H9 (cell line): ENCODE measurements at regions not wholly inside any gene's neighbourhood (a gene's known extent, or its start where the extent isn't known, plus 50 kb on each side); places are given as distances from the start of the nearest gene placed in this dataset.

Experiments used
- DNase-seq: peaks from one replicate; pipeline ENCODE4 v3.0.0-alpha.2; 2017
- H2AFZ ChIP-seq: one replicate; pipeline ENCODE4 v1.6.1; 2013; ENCODE audit warnings: mild to moderate bottlenecking, low read length, control low read depth, moderate library complexity
- H2AK5ac ChIP-seq: 2 replicates; pipeline ENCODE4 v1.6.1; 2013; ENCODE audit warnings: low read length, control low read depth, mixed read lengths; ENCODE audit not compliant: insufficient read length
- H2BK120ac ChIP-seq: one replicate; pipeline ENCODE4 v1.6.1; 2013; ENCODE audit warnings: low read depth, mild to moderate bottlenecking, low read length, control low read depth, inconsistent platforms; ENCODE audit not compliant: poor library complexity, severe bottlenecking
- H2BK12ac ChIP-seq: 2 replicates; pipeline ENCODE4 v1.6.1; 2013; ENCODE audit warnings: low read length, control low read depth, mixed read lengths, low read depth; ENCODE audit not compliant: insufficient read length
- H2BK15ac ChIP-seq: 2 replicates; pipeline ENCODE4 v1.6.1; 2013; ENCODE audit warnings: low read depth, low read length, control low read depth
- H2BK20ac ChIP-seq: one replicate; pipeline ENCODE4 v1.6.1; 2013; ENCODE audit warnings: low read depth, mild to moderate bottlenecking, low read length, control low read depth, inconsistent platforms; ENCODE audit not compliant: poor library complexity, severe bottlenecking
- H2BK5ac ChIP-seq: 2 replicates; pipeline ENCODE4 v1.6.1; 2013; ENCODE audit warnings: low read length, control low read depth, mixed read lengths; ENCODE audit not compliant: insufficient read length
- H3K14ac ChIP-seq: 2 replicates; pipeline ENCODE4 v1.6.1; 2013; ENCODE audit warnings: low read length, control low read depth; ENCODE audit not compliant: insufficient read depth
- H3K18ac ChIP-seq: 2 replicates; pipeline ENCODE4 v1.6.1; 2013; ENCODE audit warnings: low read depth, mild to moderate bottlenecking, mixed read lengths, low read length, control low read depth; ENCODE audit not compliant: insufficient read length
- H3K23ac ChIP-seq: 2 replicates; pipeline ENCODE4 v1.6.1; 2013; ENCODE audit warnings: low read length, control low read depth, mixed read lengths, low read depth; ENCODE audit not compliant: insufficient read length
- H3K23me2 ChIP-seq: 2 replicates; pipeline ENCODE4 v1.6.1; 2013; ENCODE audit warnings: low read depth, mild to moderate bottlenecking, mixed read lengths, low read length, control low read depth; ENCODE audit not compliant: insufficient read length, poor library complexity, severe bottlenecking
- H3K27ac ChIP-seq: 2 replicates; pipeline ENCODE4 v1.5.1; 2013; ENCODE audit warnings: low read length, control low read depth, mixed read lengths, low read depth; ENCODE audit not compliant: insufficient read length
- H3K27me3 ChIP-seq: 2 replicates; pipeline ENCODE4 v1.6.1; 2013; ENCODE audit warnings: low read length, control low read depth, inconsistent platforms; ENCODE audit not compliant: insufficient read depth
- H3K4ac ChIP-seq: 2 replicates; pipeline ENCODE4 v1.6.1; 2013; ENCODE audit warnings: low read depth, mild to moderate bottlenecking, control low read depth, inconsistent platforms, low read length, moderate library complexity
- H3K4me1 ChIP-seq: 2 replicates; pipeline ENCODE4 v1.6.1; 2013; ENCODE audit warnings: low read length, control low read depth, inconsistent platforms; ENCODE audit not compliant: insufficient read depth
- H3K4me2 ChIP-seq: 2 replicates; pipeline ENCODE4 v1.6.1; 2013; ENCODE audit warnings: low read length, control low read depth, mixed read lengths; ENCODE audit not compliant: insufficient read length, insufficient read depth
- H3K56ac ChIP-seq: 2 replicates; pipeline ENCODE4 v1.6.1; 2013; ENCODE audit warnings: low read depth, mild to moderate bottlenecking, mixed read lengths, low read length, control low read depth; ENCODE audit not compliant: insufficient read length
- H3K79me1 ChIP-seq: 2 replicates; pipeline ENCODE4 v1.6.1; 2013; ENCODE audit warnings: low read depth, mild to moderate bottlenecking, moderate library complexity, low read length, control low read depth, inconsistent platforms; ENCODE audit not compliant: insufficient read depth, poor library complexity, severe bottlenecking
- H3K79me2 ChIP-seq: 2 replicates; pipeline ENCODE4 v1.6.1; 2013; ENCODE audit warnings: low read length, control low read depth, inconsistent platforms; ENCODE audit not compliant: insufficient read depth
- H3K9ac ChIP-seq: 2 replicates; pipeline ENCODE4 v1.6.1; 2013; ENCODE audit warnings: low read length, control low read depth, mixed read lengths; ENCODE audit not compliant: insufficient read length; ENCODE audit errors: extremely low read depth
- H3K9me3 ChIP-seq: one replicate; pipeline ENCODE4 v1.6.1; 2013; ENCODE audit warnings: low read depth, low read length, inconsistent platforms; ENCODE audit not compliant: control insufficient read depth
- H3T11ph ChIP-seq: one replicate; pipeline ENCODE4 v1.6.1; 2013; ENCODE audit warnings: mild to moderate bottlenecking, low read length, control low read depth, inconsistent platforms
- H4K20me1 ChIP-seq: one replicate; pipeline ENCODE4 v1.6.1; 2013; ENCODE audit not compliant: control insufficient read depth, insufficient read length, insufficient read depth
- H4K5ac ChIP-seq: 2 replicates; pipeline ENCODE4 v1.6.1; 2013; ENCODE audit warnings: low read depth, mild to moderate bottlenecking, mixed read lengths, low read length, control low read depth; ENCODE audit not compliant: insufficient read length
- H4K8ac ChIP-seq: replicated peaks from 2 replicates; pipeline ENCODE4 v1.6.1; 2013; ENCODE audit warnings: low read length, control low read depth, mixed read lengths, low read depth; ENCODE audit not compliant: insufficient read length
- H4K91ac ChIP-seq: 2 replicates; pipeline ENCODE4 v1.6.1; 2013; ENCODE audit warnings: low read depth, mild to moderate bottlenecking, moderate library complexity, mixed read lengths, low read length, control low read depth; ENCODE audit not compliant: insufficient read length
- H3K27ac Mint-ChIP-seq, 3 experiments: 2 replicates in 2 of 3; 3 replicates in 1 of 3; pipeline ENCODE4 v1.8.0; 2020 to 2021; ENCODE audit warnings: mixed read lengths in 3 of 3, mild to moderate bottlenecking in 1 of 3, moderate library complexity in 1 of 3
- H3K27me3 Mint-ChIP-seq: 2 replicates; pipeline ENCODE4 v1.8.0; 2021; ENCODE audit warnings: low read depth, mild to moderate bottlenecking, moderate library complexity, mixed read lengths
- H3K36me3 Mint-ChIP-seq, 3 experiments: 2 replicates in 2 of 3; 3 replicates in 1 of 3; pipeline ENCODE4 v1.8.0; 2020 to 2021; ENCODE audit warnings: low read depth in 3 of 3, mixed read lengths in 3 of 3; ENCODE audit not compliant: insufficient read depth in 1 of 3
- H3K4me1 Mint-ChIP-seq, 2 experiments: 2 replicates each; pipeline ENCODE4 v1.8.0; 2020; ENCODE audit warnings: mixed read lengths in 2 of 2
- H3K4me3 Mint-ChIP-seq, 2 experiments: 2 replicates in 1 of 2; 3 replicates in 1 of 2; pipeline ENCODE4 v1.8.0; 2020 to 2021; ENCODE audit warnings: mild to moderate bottlenecking in 2 of 2, mixed read lengths in 2 of 2, moderate library complexity in 1 of 2
- H3K9me3 Mint-ChIP-seq, 2 experiments: 2 replicates in 1 of 2; 3 replicates in 1 of 2; pipeline ENCODE4 v1.8.0; 2020; ENCODE audit warnings: mild to moderate bottlenecking in 2 of 2, mixed read lengths in 2 of 2, moderate library complexity in 1 of 2
- WGBS: extraction: QIAGEN DNeasy Blood & Tissue Kit; methylation state at CpG from one replicate; pipeline ENCODE4 v1.1.7; 2013; ENCODE audit warnings: missing lambda C conversion rate, low lambda C conversion rate, mixed read lengths; ENCODE audit not compliant: insufficient read length; ENCODE audit errors: extremely low coverage; 5-methylcytosine and 5-hydroxymethylcytosine counted together
- TF ChIP-seq, protein P1 (sequence below): fragments of 200-600 bp; sonication (generic); conservative IDR thresholded peaks from 3 replicates; pipeline ENCODE4 v1.8.0; 2021; ENCODE audit warnings: antibody characterized with exemption, mild to moderate bottlenecking

DNA sequence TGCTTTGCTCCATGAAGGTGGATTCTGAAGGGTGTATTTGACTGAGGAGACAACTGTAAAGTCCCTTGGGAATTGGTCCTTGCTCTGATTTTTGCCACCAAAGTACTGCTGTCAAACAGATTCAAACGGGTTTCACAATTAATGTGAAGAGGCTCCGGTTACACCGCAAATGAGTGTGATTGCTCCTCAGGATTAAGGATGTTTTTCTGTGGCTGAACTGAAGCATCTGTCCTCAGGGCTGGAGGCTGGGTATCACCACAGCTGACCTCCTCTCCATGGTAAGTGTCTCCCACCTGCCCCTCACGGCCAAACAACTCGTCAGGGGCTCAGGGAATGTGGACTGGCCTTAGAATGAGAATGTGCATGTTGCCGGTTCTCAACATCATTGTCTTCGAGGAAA is 130.4 kb upstream of the NDUFV2 start:
- Histone ChIP-seq H2BK15ac (no peak overlapping the region), H2BK12ac (no peak overlapping the region), H3K23ac (no peak overlapping the region), H3K9ac (no peak overlapping the region), H3K4ac (no peak overlapping the region), H2AK5ac (no peak overlapping the region), H3K18ac (no peak overlapping the region), H3K4me1 (peaks cover 3% of the 10 kb centered on the region; the same call in 1 of the 2 replicates), H3K56ac (no peak overlapping the region), H3K4me2 (no peak overlapping the region), H4K5ac (no peak overlapping the region), H3K27me3 (no peaks in the 10 kb centered on the region), H3K14ac (no peak overlapping the region), H4K91ac (no peak overlapping the region), H4K20me1 (no peaks in the 10 kb centered on the region), H3T11ph (no peak overlapping the region), H2AFZ (no peak overlapping the region), H3K23me2 (no peaks in the 10 kb centered on the region), H3K9me3 (no peaks in the 10 kb centered on the region), H2BK120ac (no peak overlapping the region), H2BK20ac (no peak overlapping the region), H4K8ac (no peak overlapping the region), H2BK5ac (no peak overlapping the region), H3K27ac (no peak overlapping the region), H3K79me1 (no peaks in the 10 kb centered on the region), H3K79me2 (no peaks in the 10 kb centered on the region)
- Mint-ChIP-seq H3K27ac (no peak overlapping the region), H3K9me3 (peaks cover 10% of the 10 kb centered on the region in 2 experiments; a peak in 4 of 5 replicates), H3K36me3 (peaks cover 2 to 17% (median 4%) of the 10 kb centered on the region in 3 experiments; a peak in 4 of 7 replicates), H3K4me1 (peaks cover 17 to 26% of the 10 kb centered on the region in 2 experiments), H3K27me3 (no peaks in the 10 kb centered on the region; the same call in 1 of the 2 replicates), H3K4me3 (no peak overlapping the region)
- no peak for DNase-seq
- WGBS = no CpG with 5 or more reads among the region's 7 CpGs
- TF ChIP-seq, protein P1, sequence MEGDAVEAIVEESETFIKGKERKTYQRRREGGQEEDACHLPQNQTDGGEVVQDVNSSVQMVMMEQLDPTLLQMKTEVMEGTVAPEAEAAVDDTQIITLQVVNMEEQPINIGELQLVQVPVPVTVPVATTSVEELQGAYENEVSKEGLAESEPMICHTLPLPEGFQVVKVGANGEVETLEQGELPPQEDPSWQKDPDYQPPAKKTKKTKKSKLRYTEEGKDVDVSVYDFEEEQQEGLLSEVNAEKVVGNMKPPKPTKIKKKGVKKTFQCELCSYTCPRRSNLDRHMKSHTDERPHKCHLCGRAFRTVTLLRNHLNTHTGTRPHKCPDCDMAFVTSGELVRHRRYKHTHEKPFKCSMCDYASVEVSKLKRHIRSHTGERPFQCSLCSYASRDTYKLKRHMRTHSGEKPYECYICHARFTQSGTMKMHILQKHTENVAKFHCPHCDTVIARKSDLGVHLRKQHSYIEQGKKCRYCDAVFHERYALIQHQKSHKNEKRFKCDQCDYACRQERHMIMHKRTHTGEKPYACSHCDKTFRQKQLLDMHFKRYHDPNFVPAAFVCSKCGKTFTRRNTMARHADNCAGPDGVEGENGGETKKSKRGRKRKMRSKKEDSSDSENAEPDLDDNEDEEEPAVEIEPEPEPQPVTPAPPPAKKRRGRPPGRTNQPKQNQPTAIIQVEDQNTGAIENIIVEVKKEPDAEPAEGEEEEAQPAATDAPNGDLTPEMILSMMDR = no peak
